H1 (cell line): ENCODE measurements at regions not wholly inside any gene's neighbourhood (a gene's known extent, or its start where the extent isn't known, plus 50 kb on each side); places are given as distances from the start of the nearest gene placed in this dataset.
"Not testable (repeated sequence)": the region's sequence is repeated elsewhere in the genome, so short reads cannot be mapped to it uniquely, and the experiment has no call there.

Experiments
- CTCF ChIA-PET: fragments of 300-600 bp; sonication (Branson Sonifier 250); formaldehyde crosslinking; loops from one replicate; lab custom pipeline; 2021; ENCODE audit not compliant: partially characterized antibody; lab: Charles Lee
- POLR2A ChIA-PET: fragments of 300-600 bp; sonication (Branson Sonifier 250); formaldehyde crosslinking; loops from one replicate; lab custom pipeline; 2021; ENCODE audit warnings: inconsistent platforms; ENCODE audit not compliant: partially characterized antibody; lab: Charles Lee
- DNase-seq, 2 experiments: peaks; one replicate each; pipeline versions ENCODE4 v3.0.0 to v3.0.0-alpha.2; 2010 to 2022; ENCODE audit warnings: low spot score in 2 of 2, low read depth in 1 of 2, mixed read lengths in 1 of 2
- FAIRE-seq: peaks from 2 replicates; lab custom pipeline; 2011; peaks lifted over from hg19 to GRCh38; lab: Jason Lieb, UNC
- H2AFZ ChIP-seq: 2 replicates; pipeline ENCODE4 v1.8.1; 2012; ENCODE audit warnings: low read length, inconsistent platforms
- H2AK5ac ChIP-seq: 2 replicates; pipeline ENCODE4 v1.6.1; 2013; ENCODE audit warnings: low read depth, low read length
- H2BK120ac ChIP-seq: replicated peaks from 2 replicates; pipeline ENCODE3; 2013; ENCODE audit warnings: low read depth, low read length, inconsistent platforms
- H2BK12ac ChIP-seq: 2 replicates; pipeline ENCODE4 v1.6.1; 2013; ENCODE audit warnings: low read depth, low read length
- H2BK15ac ChIP-seq: 2 replicates; pipeline ENCODE4 v1.6.1; 2013; ENCODE audit warnings: low read length
- H2BK20ac ChIP-seq: 2 replicates; pipeline ENCODE4 v1.6.1; 2013; ENCODE audit warnings: low read length
- H2BK5ac ChIP-seq: 2 replicates; pipeline ENCODE4 v1.6.1; 2013; ENCODE audit warnings: low read depth, low read length
- H3K14ac ChIP-seq: 2 replicates; pipeline ENCODE4 v1.6.1; 2013; ENCODE audit warnings: inconsistent platforms; ENCODE audit not compliant: insufficient read length
- H3K18ac ChIP-seq: 2 replicates; pipeline ENCODE4 v1.6.1; 2013; ENCODE audit warnings: low read length; ENCODE audit errors: extremely low read depth
- H3K23ac ChIP-seq: 2 replicates; pipeline ENCODE4 v1.6.1; 2013; ENCODE audit warnings: inconsistent platforms; ENCODE audit not compliant: insufficient read length
- H3K23me2 ChIP-seq: 2 replicates; pipeline ENCODE4 v1.6.1; 2013; ENCODE audit warnings: low read depth, low read length
- H3K27ac ChIP-seq: 2 replicates; pipeline ENCODE4 v1.6.1; 2011; ENCODE audit warnings: low read depth, low read length, inconsistent platforms
- H3K27me3 ChIP-seq, 4 experiments: replicated peaks in 1 of 4; 1 replicate in 1 of 4; 2 replicates in 3 of 4; pipeline versions ENCODE4 v1.6.1 to v1.8.1; 2011 to 2013; ENCODE audit warnings: low read length in 3 of 4, mild to moderate bottlenecking in 3 of 4, inconsistent platforms in 2 of 4, mixed read lengths in 2 of 4, moderate library complexity in 1 of 4; ENCODE audit not compliant: control insufficient read depth in 3 of 4, insufficient read depth in 3 of 4; ENCODE audit errors: extremely low read depth in 1 of 4
- H3K36me3 ChIP-seq, 4 experiments: 2 replicates each; pipeline versions ENCODE4 v1.6.1 to v1.8.1; 2011 to 2013; ENCODE audit warnings: mild to moderate bottlenecking in 4 of 4, low read length in 3 of 4, moderate library complexity in 2 of 4, control low read depth in 1 of 4, inconsistent platforms in 1 of 4; ENCODE audit not compliant: insufficient read depth in 4 of 4, control insufficient read depth in 2 of 4
- H3K4ac ChIP-seq: replicated peaks from 2 replicates; pipeline ENCODE3; 2013; ENCODE audit warnings: low read length, low read depth, mixed read lengths, inconsistent platforms; ENCODE audit not compliant: insufficient read length
- H3K4me1 ChIP-seq, 4 experiments: replicated peaks in 1 of 4; 1 replicate in 1 of 4; 2 replicates in 3 of 4; pipeline versions ENCODE4 v1.6.1 to v1.8.1; 2011 to 2013; ENCODE audit warnings: low read length in 3 of 4, inconsistent platforms in 2 of 4, mixed read lengths in 1 of 4; ENCODE audit not compliant: insufficient read depth in 4 of 4, control insufficient read depth in 3 of 4
- H3K4me2 ChIP-seq, 2 experiments: 2 replicates each; pipeline versions ENCODE4 v1.6.1 to v1.8.1; 2011 to 2013; ENCODE audit warnings: low read depth in 2 of 2, low read length in 2 of 2, control low read depth in 1 of 2, inconsistent platforms in 1 of 2, mild to moderate bottlenecking in 1 of 2; ENCODE audit not compliant: insufficient read depth in 1 of 2
- H3K4me3 ChIP-seq, 4 experiments: fragments of 200-600, 300-600 bp in 1 of 4; sonication (generic), shearing (Covaris generic), sonication (Bioruptor Twin) in 1 of 4; 2 replicates each; pipeline versions ENCODE4 v1.5.1 to v1.8.1; 2011 to 2016; ENCODE audit warnings: low read length in 4 of 4, low read depth in 3 of 4, control low read depth in 2 of 4, inconsistent platforms in 2 of 4, mild to moderate bottlenecking in 2 of 4, mixed read lengths in 1 of 4, moderate library complexity in 1 of 4; ENCODE audit not compliant: insufficient read depth in 2 of 4; ENCODE audit errors: extremely low read depth in 1 of 4
- H3K56ac ChIP-seq: replicated peaks from 2 replicates; pipeline ENCODE3; 2013; ENCODE audit warnings: low read depth, mild to moderate bottlenecking, mixed read lengths, low read length, inconsistent platforms; ENCODE audit not compliant: insufficient read length
- H3K79me1 ChIP-seq: 2 replicates; pipeline ENCODE4 v1.6.1; 2013; ENCODE audit warnings: low read depth, low read length, control low read depth
- H3K79me2 ChIP-seq, 2 experiments: 2 replicates each; pipeline versions ENCODE4 v1.6.1 to v1.8.1; 2012 to 2013; ENCODE audit warnings: low read length in 2 of 2, mild to moderate bottlenecking in 2 of 2, inconsistent platforms in 1 of 2; ENCODE audit not compliant: insufficient read depth in 2 of 2, control insufficient read depth in 1 of 2
- H3K9ac ChIP-seq, 4 experiments: replicated peaks in 1 of 4; 1 replicate in 1 of 4; 2 replicates in 3 of 4; pipeline versions ENCODE4 v1.6.1 to v1.8.1; 2011 to 2013; ENCODE audit warnings: low read depth in 3 of 4, low read length in 3 of 4, control low read depth in 2 of 4, mild to moderate bottlenecking in 2 of 4, moderate library complexity in 2 of 4, inconsistent platforms in 1 of 4; ENCODE audit errors: extremely low read depth in 1 of 4
- H3K9me3 ChIP-seq, 2 experiments: 2 replicates each; pipeline versions ENCODE4 v1.6.1 to v1.8.1; 2012 to 2013; ENCODE audit warnings: mild to moderate bottlenecking in 2 of 2, moderate library complexity in 2 of 2, control low read depth in 1 of 2, inconsistent platforms in 1 of 2, low read depth in 1 of 2, low read length in 1 of 2, mixed read lengths in 1 of 2; ENCODE audit not compliant: insufficient read depth in 2 of 2
- H4K20me1 ChIP-seq, 2 experiments: replicated peaks in 1 of 2; 2 replicates each; pipeline versions ENCODE3 to v1.8.1; 2011 to 2013; ENCODE audit warnings: inconsistent platforms in 2 of 2, low read length in 2 of 2, mild to moderate bottlenecking in 1 of 2; ENCODE audit not compliant: insufficient read depth in 2 of 2, control insufficient read depth in 1 of 2
- H4K5ac ChIP-seq: 2 replicates; pipeline ENCODE4 v1.6.1; 2013; ENCODE audit warnings: low read length, low read depth, mixed read lengths, inconsistent platforms; ENCODE audit not compliant: insufficient read length
- H4K8ac ChIP-seq: 2 replicates; pipeline ENCODE4 v1.8.0; 2013; ENCODE audit warnings: mild to moderate bottlenecking, moderate library complexity, low read length, inconsistent platforms; ENCODE audit not compliant: insufficient read depth; ENCODE audit errors: extremely low read depth
- H4K91ac ChIP-seq: replicated peaks from 2 replicates; pipeline ENCODE3; 2013; ENCODE audit warnings: low read length, mixed read lengths, inconsistent platforms; ENCODE audit not compliant: insufficient read length
- RAD21 ChIP-seq, 2 experiments: IDR thresholded peaks in 1 of 2; conservative IDR thresholded peaks in 1 of 2; 2 replicates each; pipeline ENCODE4 v1.6.1; 2011; ENCODE audit warnings: low read depth in 2 of 2, low read length in 2 of 2, improper control_type of control experiment in 1 of 2, inconsistent platforms in 1 of 2, mild to moderate bottlenecking in 1 of 2, moderate library complexity in 1 of 2
- WGBS, 2 experiments: shearing (Covaris generic) in 1 of 2; methylation state at CpG; one replicate each; pipeline versions ENCODE4 v1.1.6 to v1.1.7; 2013 to 2015; ENCODE audit warnings: low lambda C conversion rate in 2 of 2, mixed read lengths in 2 of 2, inconsistent platforms in 1 of 2, low coverage in 1 of 2, missing lambda C conversion rate in 1 of 2; ENCODE audit not compliant: insufficient replicate concordance in 2 of 2, insufficient coverage in 1 of 2, insufficient read length in 1 of 2; ENCODE audit errors: extremely low coverage in 1 of 2, missing lambda C conversion rate in 1 of 2; 5-methylcytosine and 5-hydroxymethylcytosine counted together
- TF ChIP-seq, protein P1 (sequence below), 3 experiments: IDR thresholded peaks; 1 replicate in 2 of 3; 2 replicates in 1 of 3; pipeline versions ENCODE4 v1.5.1 to v1.6.1; 2011; ENCODE audit warnings: low read length in 3 of 3, mild to moderate bottlenecking in 3 of 3, inconsistent platforms in 2 of 3, low read depth in 1 of 3, moderate library complexity in 1 of 3; ENCODE audit not compliant: insufficient read depth in 1 of 3; ENCODE audit errors: control extremely low read depth in 1 of 3

DNA sequence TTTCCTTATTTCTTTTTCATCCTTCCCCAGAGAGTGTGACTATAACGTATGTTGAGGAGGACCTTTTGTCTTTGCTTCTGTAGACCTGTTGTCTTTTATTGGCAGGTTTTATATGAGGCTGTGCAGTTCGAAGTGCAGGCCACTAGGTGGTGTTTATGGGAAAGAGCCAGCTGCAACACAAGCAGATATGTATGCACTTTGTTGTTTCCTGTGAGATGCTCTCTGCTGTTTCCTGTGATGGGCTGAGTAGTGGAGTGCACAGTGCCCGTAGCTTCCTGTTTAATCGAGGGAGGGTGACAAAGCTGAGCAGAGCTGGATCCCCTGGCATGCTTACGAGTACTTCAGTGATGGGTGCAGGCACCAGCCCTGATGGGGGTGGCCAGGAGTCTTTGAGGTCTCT, 51.8 kb upstream of the TGIF2LY start:
- FAIRE-seq (peak; percentile 99), DNase-seq (peak; percentile 3 to 42)
- H4K8ac ChIP-seq, H4K5ac ChIP-seq, H3K27ac ChIP-seq, H3K4me1 ChIP-seq, H4K91ac ChIP-seq, H2BK12ac ChIP-seq, H3K4ac ChIP-seq, H3K9me3 ChIP-seq, POLR2A ChIA-PET, H3K4me2 ChIP-seq, H2AFZ ChIP-seq, H2AK5ac ChIP-seq, H3K27me3 ChIP-seq, H3K23me2 ChIP-seq, H2BK15ac ChIP-seq, H3K18ac ChIP-seq, H2BK5ac ChIP-seq, H2BK20ac ChIP-seq, H3K79me2 ChIP-seq, H3K23ac ChIP-seq, H3K14ac ChIP-seq, H2BK120ac ChIP-seq, H4K20me1 ChIP-seq, H3K9ac ChIP-seq, H3K79me1 ChIP-seq, H3K56ac ChIP-seq, H3K36me3 ChIP-seq, CTCF ChIA-PET, H3K4me3 ChIP-seq: not testable (repeated sequence)
- TF ChIP-seq, protein P1, sequence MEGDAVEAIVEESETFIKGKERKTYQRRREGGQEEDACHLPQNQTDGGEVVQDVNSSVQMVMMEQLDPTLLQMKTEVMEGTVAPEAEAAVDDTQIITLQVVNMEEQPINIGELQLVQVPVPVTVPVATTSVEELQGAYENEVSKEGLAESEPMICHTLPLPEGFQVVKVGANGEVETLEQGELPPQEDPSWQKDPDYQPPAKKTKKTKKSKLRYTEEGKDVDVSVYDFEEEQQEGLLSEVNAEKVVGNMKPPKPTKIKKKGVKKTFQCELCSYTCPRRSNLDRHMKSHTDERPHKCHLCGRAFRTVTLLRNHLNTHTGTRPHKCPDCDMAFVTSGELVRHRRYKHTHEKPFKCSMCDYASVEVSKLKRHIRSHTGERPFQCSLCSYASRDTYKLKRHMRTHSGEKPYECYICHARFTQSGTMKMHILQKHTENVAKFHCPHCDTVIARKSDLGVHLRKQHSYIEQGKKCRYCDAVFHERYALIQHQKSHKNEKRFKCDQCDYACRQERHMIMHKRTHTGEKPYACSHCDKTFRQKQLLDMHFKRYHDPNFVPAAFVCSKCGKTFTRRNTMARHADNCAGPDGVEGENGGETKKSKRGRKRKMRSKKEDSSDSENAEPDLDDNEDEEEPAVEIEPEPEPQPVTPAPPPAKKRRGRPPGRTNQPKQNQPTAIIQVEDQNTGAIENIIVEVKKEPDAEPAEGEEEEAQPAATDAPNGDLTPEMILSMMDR (IDR thresholded peaks at IDR 0.05; ENCODE audit: control extremely low read depth in 1 of 3, insufficient read depth in 1 of 3, low read depth in 1 of 3, low read length in 3 of 3): peak in 2 of 3 experiments; percentile 9 to 23; a peak in 2 of 4 replicates
- TF ChIP-seq RAD21 (IDR thresholded peaks at IDR 0.05 in 1 of 2, conservative IDR thresholded peaks at IDR 0.05 in 1 of 2; ENCODE audit: low read depth in 2 of 2, low read length in 2 of 2): peak; percentile 25 to 26; a peak in 3 of 4 replicates
- 58% methylated on average over 4 of the region's 5 CpGs; no CpG with 5 or more reads in 1 of the 2 experiments for WGBS, 2 experiments
